ENCODE measurements at regions not wholly inside any gene's neighbourhood (a gene's known extent, or its start where the extent isn't known, plus 50 kb on each side); places are given as distances from the start of the nearest gene placed in this dataset.
A peak's percentile ranks its signal among the peaks of the same experiment; 100 is the strongest.

GRCh38 chr14:98187281-98187680 lies 1084.7 kb downstream of the BCL11B start:
- Histone ChIP-seq H3K27ac (ENCODE audit: low read length) (no peak overlapping the region), H3K27me3 (ENCODE audit: control insufficient read depth, insufficient read depth) (no peaks in the 10 kb centered on the region), H3K4me3 (ENCODE audit: low read length) (no peak overlapping the region), H3K4me1 (ENCODE audit: control insufficient read depth, insufficient read depth, low read length) (no peaks in the 10 kb centered on the region), H3K9me3 (ENCODE audit: control insufficient read depth, low read length) (no peaks in the 10 kb centered on the region)
- ATAC-seq (no peak), DNase-seq (no peak)
- intact Hi-C loops (cut with DNase I) = no loop called here
- WGBS = 70% methylated on average over 2 of the region's 2 CpGs

DNA sequence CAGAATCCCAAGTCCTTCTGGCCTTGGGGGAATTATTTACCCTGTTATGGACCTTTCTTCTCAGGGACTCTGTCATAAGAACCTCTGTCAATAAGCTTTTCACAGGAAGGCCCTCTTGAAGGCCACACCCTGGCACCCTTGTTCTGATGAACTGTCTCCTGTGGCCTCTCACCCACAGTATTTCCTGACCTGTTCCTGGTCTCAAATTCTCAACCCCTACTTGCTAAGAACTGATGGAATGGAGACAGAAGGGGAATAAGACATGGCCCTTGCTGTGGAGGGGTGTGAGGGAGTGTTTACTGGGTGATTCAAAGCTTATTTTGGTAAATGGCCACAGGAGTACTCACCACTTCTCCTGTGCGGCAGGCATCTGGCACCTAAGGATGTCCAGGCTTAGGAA lies 1082.9 kb downstream of the BCL11B start:
- ATAC-seq (no peak), DNase-seq (no peak)
- intact Hi-C loops (cut with DNase I) = no loop called here
- Histone ChIP-seq H3K27me3 (ENCODE audit: control insufficient read depth, insufficient read depth) (no peaks in the 10 kb centered on the region), H3K4me3 (ENCODE audit: low read length) (no peak overlapping the region), H3K27ac (ENCODE audit: low read length) (no peak overlapping the region), H3K9me3 (ENCODE audit: control insufficient read depth, low read length) (no peaks in the 10 kb centered on the region), H3K4me1 (ENCODE audit: control insufficient read depth, insufficient read depth, low read length) (no peaks in the 10 kb centered on the region)
- 81% methylated on average over 1 of the region's 1 CpG for WGBS

GRCh38 chr14:98189511-98189910 lies 1082.5 kb downstream of the BCL11B start:
- ATAC-seq = no peak
- Histone ChIP-seq H3K4me1 (ENCODE audit: control insufficient read depth, insufficient read depth, low read length) (no peaks in the 10 kb centered on the region), H3K27me3 (ENCODE audit: control insufficient read depth, insufficient read depth) (no peaks in the 10 kb centered on the region), H3K4me3 (ENCODE audit: low read length) (no peak overlapping the region), H3K9me3 (ENCODE audit: control insufficient read depth, low read length) (no peaks in the 10 kb centered on the region), H3K27ac (ENCODE audit: low read length) (no peak overlapping the region)
- intact Hi-C loops (cut with DNase I) = no loop called here
- 80% methylated on average over 9 of the region's 9 CpGs for WGBS
- DNase-seq = no peak

- no peak overlapping the region for H3K4me3 ChIP-seq (ENCODE audit: low read length)
- DNase-seq = no peak
- intact Hi-C loops (cut with DNase I) = no loop called here
- H3K27me3 ChIP-seq (ENCODE audit: control insufficient read depth, insufficient read depth) = no peaks in the 10 kb centered on the region
- H3K4me1 ChIP-seq (ENCODE audit: control insufficient read depth, insufficient read depth, low read length) = no peaks in the 10 kb centered on the region
- H3K27ac ChIP-seq (ENCODE audit: low read length) = no peak overlapping the region
- 93% methylated on average over 1 of the region's 1 CpG for WGBS
- no peaks in the 10 kb centered on the region for H3K9me3 ChIP-seq (ENCODE audit: control insufficient read depth, low read length)
- no peak for ATAC-seq
Observed at GRCh38 chr14:98189944-98190343, 1082.1 kb downstream of the BCL11B start.

DNA sequence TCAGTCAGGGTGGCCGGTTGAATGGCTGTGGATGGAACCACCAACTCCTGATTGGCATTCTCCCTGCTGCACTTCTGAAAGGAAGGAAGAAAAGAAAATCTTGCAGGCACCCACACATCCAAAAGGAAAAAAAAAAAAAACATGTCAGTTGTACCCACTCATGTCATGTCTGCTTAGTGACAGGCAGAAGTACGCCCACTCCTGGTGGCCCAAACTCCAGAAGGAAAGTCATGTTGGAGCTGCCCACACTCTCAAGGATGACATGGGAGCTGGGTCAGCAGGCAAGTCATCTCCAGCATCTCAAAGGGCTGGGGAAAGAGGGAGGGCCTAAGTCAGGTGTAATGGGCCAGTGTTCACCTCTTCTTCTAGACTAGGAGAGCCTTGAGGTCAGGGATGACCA lies 1079.1 kb downstream of the BCL11B start:
- no peak for DNase-seq
- no peak for ATAC-seq
- Histone ChIP-seq H3K4me3 (ENCODE audit: low read length) (no peak overlapping the region), H3K27ac (ENCODE audit: low read length) (no peak overlapping the region), H3K4me1 (ENCODE audit: control insufficient read depth, insufficient read depth, low read length) (no peaks in the 10 kb centered on the region), H3K9me3 (ENCODE audit: control insufficient read depth, low read length) (no peaks in the 10 kb centered on the region), H3K27me3 (ENCODE audit: control insufficient read depth, insufficient read depth) (no peaks in the 10 kb centered on the region)
- 92% methylated on average over 2 of the region's 2 CpGs for whole genome bisulfite sequencing
- intact Hi-C loops (cut with DNase I) = no loop called here

GRCh38 chr14:98194821-98195220 lies 1077.2 kb downstream of the BCL11B start:
- H3K27me3 ChIP-seq (ENCODE audit: control insufficient read depth, insufficient read depth) = peaks cover 2% of the 10 kb centered on the region
- no peaks in the 10 kb centered on the region for H3K4me1 ChIP-seq (ENCODE audit: control insufficient read depth, insufficient read depth, low read length)
- 53% methylated on average over 2 of the region's 2 CpGs for WGBS
- H3K9me3 ChIP-seq (ENCODE audit: control insufficient read depth, low read length) = no peaks in the 10 kb centered on the region
- H3K4me3 ChIP-seq (ENCODE audit: low read length) = no peak overlapping the region
- H3K27ac ChIP-seq (ENCODE audit: low read length) = no peak overlapping the region
- intact Hi-C loops (cut with DNase I) = no loop called here
- ATAC-seq (no peak), DNase-seq (no peak)

DNA sequence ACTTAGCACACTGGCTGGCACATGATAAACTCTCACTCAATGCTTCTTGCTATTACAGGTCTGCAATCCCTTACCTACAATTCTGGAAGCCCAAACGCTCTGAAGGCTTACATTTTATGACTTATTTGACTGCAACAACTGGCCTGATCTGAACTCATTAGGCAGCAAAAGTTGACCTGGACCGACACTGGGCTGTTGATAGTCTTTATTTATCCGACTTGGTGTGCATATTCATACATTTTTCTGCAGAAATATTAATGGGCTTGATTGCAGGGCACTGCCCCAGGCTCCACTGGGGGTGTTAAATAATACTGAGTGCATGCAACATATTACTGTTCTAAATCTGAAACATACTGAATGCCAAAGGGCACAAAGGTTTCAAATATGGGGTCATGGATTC lies 1076.7 kb downstream of the BCL11B start:
- ATAC-seq = no peak
- intact Hi-C loops (cut with DNase I) = no loop called here
- WGBS = 66% methylated on average over 3 of the region's 3 CpGs

GRCh38 chr14:98197933-98198332 lies 1074.1 kb downstream of the BCL11B start:
- H3K27me3 ChIP-seq (ENCODE audit: control insufficient read depth, insufficient read depth) = peaks cover 2% of the 10 kb centered on the region
- intact Hi-C loops (cut with DNase I) = no loop called here
- DNase-seq (no peak), ATAC-seq (no peak)
- 25% methylated on average over 1 of the region's 1 CpG for WGBS
- H3K4me3 ChIP-seq (ENCODE audit: low read length) = no peak overlapping the region
- no peak overlapping the region for H3K27ac ChIP-seq (ENCODE audit: low read length)
- no peaks in the 10 kb centered on the region for H3K9me3 ChIP-seq (ENCODE audit: control insufficient read depth, low read length)
- no peaks in the 10 kb centered on the region for H3K4me1 ChIP-seq (ENCODE audit: control insufficient read depth, insufficient read depth, low read length)

More for the DNA sequence above, 1076.7 kb downstream of the BCL11B start:
- Histone ChIP-seq H3K9me3 (ENCODE audit: control insufficient read depth, low read length) (no peaks in the 10 kb centered on the region), H3K27me3 (ENCODE audit: control insufficient read depth, insufficient read depth) (peaks cover 2% of the 10 kb centered on the region), H3K27ac (ENCODE audit: low read length) (no peak overlapping the region), H3K4me1 (ENCODE audit: control insufficient read depth, insufficient read depth, low read length) (no peaks in the 10 kb centered on the region), H3K4me3 (ENCODE audit: low read length) (no peak overlapping the region)
- no peak for DNase-seq

DNA sequence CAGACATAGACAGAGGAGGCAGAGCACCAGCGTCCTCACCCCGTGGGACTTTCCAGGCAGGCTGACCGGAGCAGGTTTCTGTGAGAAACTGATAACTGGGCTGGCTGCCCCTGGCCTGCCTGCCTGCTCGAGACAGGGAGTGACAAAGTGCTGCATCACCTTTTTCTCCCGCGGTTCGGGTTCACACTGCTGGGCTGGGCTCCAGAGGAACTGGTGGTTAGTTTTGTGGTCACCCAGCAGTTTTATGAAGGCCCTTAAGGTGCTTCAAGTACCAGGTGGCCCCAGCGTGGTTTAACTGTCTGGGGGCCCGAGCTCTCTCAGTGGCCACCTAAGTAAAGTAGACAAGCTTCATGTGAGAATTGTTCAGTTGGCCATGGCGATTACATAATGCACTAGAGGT lies 1073.6 kb downstream of the BCL11B start:
- no peaks in the 10 kb centered on the region for H3K4me1 ChIP-seq (ENCODE audit: control insufficient read depth, insufficient read depth, low read length)
- no peaks in the 10 kb centered on the region for H3K9me3 ChIP-seq (ENCODE audit: control insufficient read depth, low read length)
- no peak for ATAC-seq
- H3K4me3 ChIP-seq (ENCODE audit: low read length) = no peak overlapping the region
- no peak overlapping the region for H3K27ac ChIP-seq (ENCODE audit: low read length)
- peaks cover 2% of the 10 kb centered on the region for H3K27me3 ChIP-seq (ENCODE audit: control insufficient read depth, insufficient read depth)
- 36% methylated on average over 10 of the region's 10 CpGs for WGBS
- intact Hi-C loops (cut with DNase I) = no loop called here
- DNase-seq = peak in 1 of 3 donors; percentile 50

DNA sequence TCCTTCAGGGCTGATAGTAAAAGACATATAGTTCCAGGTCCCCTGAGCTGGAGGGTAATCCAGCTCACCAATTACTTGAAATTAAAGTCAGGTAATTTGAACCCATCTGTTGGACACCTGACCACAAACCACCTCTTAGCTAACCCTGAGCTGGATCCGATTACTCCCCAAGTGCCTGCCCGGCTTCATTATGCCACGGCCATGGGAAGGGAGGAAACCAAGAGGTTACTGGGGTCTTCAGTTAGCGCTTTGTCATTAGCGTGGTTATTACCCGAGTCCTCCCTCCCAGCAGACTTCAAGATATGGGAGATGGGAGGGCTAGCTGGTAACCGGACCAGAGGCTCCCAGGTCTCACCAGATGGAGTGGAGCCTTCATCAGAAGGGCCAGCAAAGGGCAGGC lies 1071.4 kb downstream of the BCL11B start:
- ATAC-seq (no peak), DNase-seq (no peak)
- no peak overlapping the region for H3K27ac ChIP-seq (ENCODE audit: low read length)
- intact Hi-C loops (cut with DNase I) = no loop called here
- 69% methylated on average over 7 of the region's 7 CpGs for WGBS
- no peaks in the 10 kb centered on the region for H3K4me1 ChIP-seq (ENCODE audit: control insufficient read depth, insufficient read depth, low read length)
- no peak overlapping the region for H3K4me3 ChIP-seq (ENCODE audit: low read length)
- H3K9me3 ChIP-seq (ENCODE audit: control insufficient read depth, low read length) = no peaks in the 10 kb centered on the region
- H3K27me3 ChIP-seq (ENCODE audit: control insufficient read depth, insufficient read depth) = peaks cover 2% of the 10 kb centered on the region

DNA sequence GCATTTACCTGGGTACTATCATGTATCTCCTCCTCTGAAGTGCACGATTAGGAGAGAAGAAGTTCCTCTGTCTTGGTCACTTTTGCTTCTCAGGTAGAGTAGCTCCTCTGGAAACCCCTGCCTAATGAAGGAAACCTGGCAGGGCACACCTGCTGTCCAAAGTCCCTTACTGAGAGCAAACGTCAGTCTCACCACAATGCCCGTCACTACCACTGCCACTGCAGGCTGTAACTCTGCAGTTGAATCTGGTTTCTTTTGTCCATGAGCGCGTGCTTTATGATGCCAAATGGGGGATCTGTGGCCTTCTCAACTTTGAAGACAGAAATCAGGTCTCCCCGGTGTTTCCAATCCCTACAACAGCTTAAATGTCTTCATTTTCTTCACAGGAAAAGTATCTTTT lies 1068.6 kb downstream of the BCL11B start:
- no peak for ATAC-seq
- Histone ChIP-seq H3K4me3 (ENCODE audit: low read length) (no peak overlapping the region), H3K9me3 (ENCODE audit: control insufficient read depth, low read length) (no peaks in the 10 kb centered on the region), H3K27ac (ENCODE audit: low read length) (no peak overlapping the region), H3K4me1 (ENCODE audit: control insufficient read depth, insufficient read depth, low read length) (no peaks in the 10 kb centered on the region), H3K27me3 (ENCODE audit: control insufficient read depth, insufficient read depth) (peaks cover 2% of the 10 kb centered on the region)
- intact Hi-C loops (cut with DNase I) = no loop called here
- 85% methylated on average over 6 of the region's 6 CpGs for WGBS
- DNase-seq = no peak

DNA sequence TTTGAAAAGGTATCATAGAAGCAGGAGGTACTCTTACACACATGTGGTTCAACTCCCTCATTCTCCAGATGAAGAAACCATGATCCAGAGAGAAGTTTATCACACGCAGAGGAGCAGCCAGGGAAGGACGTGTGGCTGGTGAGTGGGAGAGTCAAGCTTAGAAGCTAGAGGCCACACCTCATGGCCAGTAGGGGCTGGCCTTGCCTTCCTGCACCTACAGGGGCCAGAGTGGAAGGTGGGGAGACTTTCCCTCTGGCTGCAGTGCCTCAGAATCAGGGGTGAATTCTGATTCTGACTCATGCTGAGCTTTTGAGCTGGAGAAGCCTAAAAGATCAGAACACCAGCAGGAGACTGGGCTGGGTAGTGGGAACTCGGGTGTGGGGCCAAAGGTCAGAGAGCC lies 1067.9 kb downstream of the BCL11B start:
- peaks cover 2% of the 10 kb centered on the region for H3K27me3 ChIP-seq (ENCODE audit: control insufficient read depth, insufficient read depth)
- no peaks in the 10 kb centered on the region for H3K4me1 ChIP-seq (ENCODE audit: control insufficient read depth, insufficient read depth, low read length)
- no peak overlapping the region for H3K27ac ChIP-seq (ENCODE audit: low read length)
- ATAC-seq = no peak
- DNase-seq = no peak
- no peak overlapping the region for H3K4me3 ChIP-seq (ENCODE audit: low read length)
- WGBS = 44% methylated on average over 3 of the region's 3 CpGs
- H3K9me3 ChIP-seq (ENCODE audit: control insufficient read depth, low read length) = no peaks in the 10 kb centered on the region
- intact Hi-C loops (cut with DNase I) = no loop called here
